NCI-H128 (cell line): ENCODE measurements at regions not wholly inside any gene's neighbourhood (a gene's known extent, or its start where the extent isn't known, plus 50 kb on each side); places are given as distances from the start of the nearest gene placed in this dataset.
A peak's percentile ranks its signal among the peaks of the same experiment; 100 is the strongest.
"Not testable (repeated sequence)": the region's sequence is repeated elsewhere in the genome, so short reads cannot be mapped to it uniquely, and the experiment has no call there.

ENCODE experiments used
- DNase-seq: peaks from one replicate; lab custom pipeline; 2025; ENCODE audit not compliant: unreplicated experiment; lab: John Stamatoyannopoulos, UW

DNA sequence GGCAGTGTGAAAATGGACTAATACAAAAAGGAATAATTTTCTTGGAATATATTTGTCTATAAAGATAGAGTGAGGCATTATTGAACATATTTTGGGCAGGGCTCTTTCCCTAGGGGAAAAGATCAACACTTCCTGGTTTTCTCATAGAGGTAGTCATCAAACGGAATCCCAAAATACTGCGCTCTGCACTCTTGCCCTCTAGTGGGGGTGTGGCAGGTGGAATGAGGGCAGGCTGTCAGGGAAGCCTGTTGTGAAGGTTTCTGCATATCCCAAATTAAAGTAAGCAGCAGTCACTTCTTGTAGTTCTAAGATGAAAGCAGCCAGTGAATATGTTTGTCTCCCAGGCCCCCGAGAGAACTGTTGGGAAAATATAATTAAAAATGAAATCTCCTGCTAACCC, 666.8 kb upstream of the TMEM132C start:
- DNase-seq, result no peak

DNA sequence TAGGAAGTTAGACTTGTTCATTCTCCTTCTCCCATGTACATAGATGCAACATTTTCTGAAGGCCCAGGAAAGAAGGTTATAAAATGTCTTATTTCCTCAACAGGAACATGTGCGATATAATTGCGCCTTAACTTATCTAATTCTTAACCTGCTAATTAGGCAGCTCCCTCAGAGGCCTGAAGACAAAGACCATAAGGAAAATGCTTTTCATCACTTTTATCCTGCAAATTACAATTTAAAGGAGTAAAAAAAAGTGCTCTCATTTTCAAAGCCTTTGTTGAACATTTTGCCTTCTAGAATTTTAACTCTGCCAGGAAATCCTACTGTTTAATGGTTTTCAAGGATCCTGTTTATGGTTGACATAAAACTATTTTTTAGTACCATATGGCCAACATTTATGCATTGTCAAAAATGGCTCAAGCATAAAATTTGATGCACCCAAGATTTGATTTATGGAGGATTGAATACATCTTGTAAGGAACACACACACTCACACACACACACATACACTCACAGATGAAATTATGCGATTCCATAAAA, 660.4 kb upstream of the TMEM132C start:
- DNase-seq, result no peak

DNA sequence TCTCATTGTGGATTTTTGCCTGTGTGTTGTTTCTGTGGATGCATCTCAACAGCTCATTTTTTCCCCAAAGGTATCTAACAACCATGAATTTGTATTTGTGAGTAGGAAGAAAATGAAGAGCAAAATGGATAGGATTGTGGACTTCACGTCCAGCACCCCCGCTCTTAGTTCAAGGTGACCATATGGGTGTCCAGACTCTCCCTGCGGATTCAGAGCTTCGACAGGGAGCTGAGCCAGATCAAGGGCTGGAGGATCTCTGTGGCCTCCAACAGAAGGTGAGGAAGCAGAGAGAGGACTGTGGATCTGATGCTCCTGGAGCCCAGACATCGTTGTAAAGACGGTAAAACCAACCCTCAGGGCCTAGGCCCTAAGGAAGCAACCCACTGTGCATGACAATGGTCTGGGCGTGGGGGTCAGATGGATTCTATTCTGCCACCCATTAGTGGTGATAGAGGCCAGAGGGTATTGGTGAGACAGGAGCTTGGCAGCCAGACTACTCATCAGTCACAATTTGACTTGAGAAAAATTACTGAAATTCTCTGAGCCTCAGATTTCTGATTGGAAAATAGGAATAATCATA, 659.7 kb upstream of the TMEM132C start:
- DNase-seq, result no peak

- not testable (repeated sequence) for DNase-seq
Observed at GRCh38 chr12:127608359-127608758, 658.6 kb upstream of the TMEM132C start.

GRCh38 chr12:127613056-127613455, 653.9 kb upstream of the TMEM132C start:
- DNase-seq, result no peak

DNA sequence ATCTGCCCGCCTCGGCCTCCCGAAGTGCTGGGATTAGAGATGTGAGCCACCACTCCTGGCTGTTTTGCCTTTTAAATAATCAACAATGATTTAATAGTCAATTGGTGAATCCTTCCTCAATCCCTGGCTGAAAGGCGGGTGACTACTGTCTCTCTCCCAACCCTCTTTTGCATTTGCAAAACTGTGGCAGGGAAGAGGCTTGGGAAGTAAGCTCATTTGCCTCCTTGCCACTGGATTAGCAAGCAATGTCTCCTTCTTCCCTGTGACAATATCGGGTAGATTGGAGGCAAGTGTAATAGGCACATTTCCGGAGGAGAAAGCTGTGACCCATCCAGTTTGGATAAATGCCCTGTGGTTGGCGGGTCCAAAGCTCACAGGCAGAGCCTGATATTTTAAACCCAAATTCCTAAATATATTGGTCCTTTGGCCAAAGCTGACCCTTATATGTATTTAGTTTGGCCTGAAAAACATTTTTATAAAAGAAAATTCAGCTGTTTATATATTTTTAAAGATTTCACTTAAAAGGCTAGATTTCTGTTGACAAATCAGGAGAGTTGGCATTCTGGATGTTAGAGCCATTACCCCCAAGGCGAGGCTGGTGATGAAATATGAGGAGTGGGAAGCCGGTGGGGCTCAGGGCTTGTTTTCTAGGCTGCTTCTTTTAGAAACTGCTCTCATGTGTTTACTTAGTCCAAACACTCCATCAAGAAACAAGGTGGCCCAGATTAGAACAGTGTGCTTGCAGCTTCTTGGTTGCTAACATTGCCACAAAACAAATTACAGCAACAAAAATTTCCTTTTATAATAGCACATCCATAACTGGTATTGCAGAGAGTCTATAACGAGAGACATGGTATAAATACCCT, 646.9 kb upstream of the TMEM132C start:
- DNase-seq, result no peak

GRCh38 chr12:127620735-127621355, 646.1 kb upstream of the TMEM132C start:
- DNase-seq, result peak; percentile 56

DNA sequence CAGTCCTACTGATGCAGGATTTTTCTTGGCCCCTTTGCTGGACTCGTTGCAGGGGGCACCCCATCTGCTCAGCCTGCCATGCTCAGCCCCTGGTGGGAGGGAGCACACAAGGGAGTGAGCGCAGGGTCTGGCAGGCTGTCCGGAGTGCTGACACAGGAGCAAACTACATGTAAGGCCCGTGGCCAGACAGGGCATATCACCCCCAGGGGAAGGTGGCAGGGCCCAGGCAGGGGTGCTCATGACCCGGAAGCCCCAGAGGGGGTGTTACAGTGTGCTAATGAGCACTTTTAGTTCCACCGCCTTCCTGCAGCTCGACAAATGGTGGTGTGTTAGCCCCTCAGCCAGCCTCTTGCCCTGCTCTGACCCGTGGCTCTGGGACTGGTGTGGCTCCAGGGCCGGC, 645.6 kb upstream of the TMEM132C start:
- DNase-seq, result no peak

- DNase-seq, result no peak
Observed at GRCh38 chr12:127623362-127623761, 643.6 kb upstream of the TMEM132C start.

GRCh38 chr12:127625176-127625771, 641.7 kb upstream of the TMEM132C start:
- no peak for DNase-seq

DNA sequence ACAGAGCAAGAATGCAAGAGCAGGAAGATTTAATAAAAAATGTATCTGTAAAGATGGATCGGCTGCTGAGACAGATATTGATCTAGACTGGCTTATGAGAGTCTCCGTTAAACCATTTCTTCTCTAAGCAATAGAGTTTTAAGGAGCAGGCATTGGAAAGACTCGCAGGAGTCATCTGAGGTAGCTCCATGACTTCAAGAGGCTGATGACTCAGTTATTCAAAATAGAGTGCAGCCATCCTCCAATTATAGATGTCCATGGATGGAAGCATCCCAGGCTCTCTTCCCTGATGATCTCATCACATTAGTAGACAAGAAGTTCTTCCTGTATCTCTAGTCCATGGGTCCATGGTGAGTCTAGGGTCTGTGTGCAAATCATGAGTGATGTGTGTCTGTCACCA, 638.3 kb upstream of the TMEM132C start:
- no peak for DNase-seq

DNA sequence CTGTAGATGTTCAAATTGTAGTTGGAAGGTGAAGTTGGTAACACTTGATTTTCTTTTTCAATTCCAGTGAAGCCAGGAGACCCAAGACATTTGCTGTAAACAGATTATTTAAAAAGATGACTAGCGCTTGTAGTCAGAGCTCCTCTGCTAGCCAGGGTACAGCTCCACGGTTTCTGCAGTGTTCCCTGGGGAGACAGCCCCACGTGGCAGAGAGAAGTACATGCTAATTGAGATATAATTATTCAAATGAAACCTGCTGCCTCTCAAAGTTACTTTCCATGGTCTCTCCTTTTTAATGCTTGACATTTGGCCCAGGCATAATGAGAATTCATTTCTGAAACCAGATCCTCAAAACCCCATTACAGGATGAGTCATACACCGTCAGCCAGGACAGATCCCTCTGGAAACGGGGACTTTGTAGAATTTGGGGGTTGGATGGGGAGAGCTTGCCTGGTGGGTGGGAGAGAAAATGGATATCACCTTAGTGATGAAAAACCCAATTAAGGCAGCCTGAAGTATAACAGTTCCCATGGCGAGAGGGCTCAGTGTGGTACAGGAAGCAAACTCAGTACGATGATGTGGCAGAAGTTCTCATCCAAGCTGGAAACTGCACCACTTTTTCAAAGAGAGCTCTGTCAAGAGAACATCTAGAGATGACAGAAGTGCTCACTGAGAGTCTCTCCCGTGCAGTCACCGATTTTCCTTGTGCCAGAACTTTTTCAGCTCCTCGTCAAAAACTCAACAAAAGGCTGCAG, 637.7 kb upstream of the TMEM132C start:
- DNase-seq, result peak; percentile 66

DNA sequence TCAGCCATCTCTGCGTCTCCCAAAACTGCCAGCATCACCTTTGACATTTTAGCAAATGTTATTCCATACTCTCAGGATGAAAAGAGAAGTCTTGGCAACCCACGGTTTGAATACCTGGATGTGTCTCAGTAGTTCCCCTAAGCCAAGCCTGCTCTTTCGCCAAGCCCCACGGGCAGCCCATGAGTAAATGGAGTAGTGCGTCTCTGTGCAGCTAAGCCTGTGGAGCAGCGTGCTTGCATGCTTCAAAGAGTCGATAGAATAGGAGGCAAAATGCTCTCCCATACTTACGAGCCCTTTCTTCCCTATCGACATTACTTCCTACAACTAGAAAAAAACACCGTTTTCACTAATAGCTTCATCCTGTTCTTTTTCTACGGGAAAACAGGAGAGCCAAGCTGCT, 634.5 kb upstream of the TMEM132C start:
- DNase-seq, result no peak

GRCh38 chr12:127635838-127636237, 631.1 kb upstream of the TMEM132C start:
- no peak for DNase-seq

- no peak for DNase-seq
Observed at GRCh38 chr12:127636882-127637281, 630.1 kb upstream of the TMEM132C start.

- DNase-seq, result no peak
Observed at GRCh38 chr12:127640181-127640886, 626.6 kb upstream of the TMEM132C start.

DNA sequence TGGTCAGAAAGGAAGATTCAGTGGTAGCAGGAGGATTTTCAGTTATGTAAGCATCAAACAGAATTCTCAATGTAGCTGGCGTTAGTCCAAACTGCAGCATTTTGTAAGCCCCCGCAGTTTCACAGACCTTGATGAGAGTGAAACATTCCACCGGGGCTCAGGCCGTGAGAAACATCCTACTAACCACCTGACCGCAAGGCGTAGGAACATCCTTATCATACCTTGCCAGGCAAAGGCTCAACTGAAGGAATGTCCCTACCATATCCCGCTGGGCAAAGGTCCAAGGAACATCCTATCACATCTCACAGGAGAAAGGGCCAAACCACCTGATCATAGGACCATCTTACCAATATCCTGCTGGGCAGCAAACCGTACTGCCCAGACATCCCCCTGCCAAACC, 624.8 kb upstream of the TMEM132C start:
- DNase-seq, result no peak

GRCh38 chr12:127648321-127648720, 618.6 kb upstream of the TMEM132C start:
- DNase-seq, result no peak

- DNase-seq, result no peak
Observed at GRCh38 chr12:127649961-127650360, 617.0 kb upstream of the TMEM132C start.

- no peak for DNase-seq
Observed at GRCh38 chr12:127650626-127651025, 616.3 kb upstream of the TMEM132C start.
